HepG2 (cell line): ENCODE measurements at regions not wholly inside any gene's neighbourhood (a gene's known extent, or its start where the extent isn't known, plus 50 kb on each side); places are given as distances from the start of the nearest gene placed in this dataset.

Experiments used
- ATAC-seq: fragments of 200-7000 bp; cut with Tn5 transposase; 3 replicates; pipeline ENCODE4 v1.9.1; 2020; ENCODE audit warnings: mild to moderate bottlenecking, moderate library complexity
- BruUV-seq: library from RNA; stranded (reverse); fragments of 400-500 nt; replicated peaks from 2 replicates; lab custom pipeline; 2021; lab: Mats Ljungman, UMichigan
- CTCF ChIA-PET: fragments of 300-600 bp; formaldehyde crosslinking; extraction: SDS; loops from one replicate; lab custom pipeline; 2021; ENCODE audit warnings: low total read pairs, inconsistent platforms, low intra/inter-chr PET ratio; lab: Yijun Ruan, JAX
- POLR2A ChIA-PET: fragments of 350-600 bp; sonication (Branson Sonifier 250); formaldehyde crosslinking; loops from one replicate; lab custom pipeline; 2020; ENCODE audit warnings: antibody characterized with exemption, inconsistent platforms; lab: Yijun Ruan, JAX
- DNase-seq: peaks from one replicate; pipeline ENCODE4 v3.0.0-alpha.2; 2015; ENCODE audit warnings: low spot score
- FAIRE-seq: peaks from 3 replicates; lab custom pipeline; 2011; peaks lifted over from hg19 to GRCh38; lab: Jason Lieb, UNC
- H2AFZ ChIP-seq: one replicate; pipeline ENCODE4 v1.6.1; 2011; ENCODE audit warnings: low read length, inconsistent platforms
- H3K27ac ChIP-seq: fragments of 300-600 bp; 3 replicates; pipeline ENCODE4 v1.8.0; 2011; ENCODE audit warnings: mixed run types, mild to moderate bottlenecking, mixed read lengths, low read length, inconsistent platforms; ENCODE audit not compliant: insufficient read depth; ENCODE audit errors: extremely low read length
- H3K27me3 ChIP-seq, 2 experiments: fragments of 200-600 bp in 1 of 2; 2 replicates in 1 of 2; 3 replicates in 1 of 2; pipeline versions ENCODE4 v1.6.0 to v1.8.0; 2011; ENCODE audit warnings: low read length in 2 of 2, mild to moderate bottlenecking in 2 of 2, moderate library complexity in 2 of 2, inconsistent platforms in 1 of 2; ENCODE audit not compliant: insufficient read depth in 2 of 2, control insufficient read depth in 1 of 2
- H3K36me3 ChIP-seq, 2 experiments: fragments of 200-600 bp in 1 of 2; replicated peaks in 1 of 2; 2 replicates in 1 of 2; 3 replicates in 1 of 2; pipeline versions ENCODE4 v1.5.1 to v1.8.0; 2011; ENCODE audit warnings: low read length in 2 of 2, inconsistent platforms in 1 of 2; ENCODE audit not compliant: insufficient read depth in 2 of 2, control insufficient read depth in 1 of 2
- H3K4me1 ChIP-seq: 2 replicates; pipeline ENCODE4 v1.5.1; 2012; ENCODE audit warnings: low read length, inconsistent platforms; ENCODE audit not compliant: insufficient read depth
- H3K4me2 ChIP-seq: 2 replicates; pipeline ENCODE4 v1.6.0; 2011; ENCODE audit warnings: low read depth, low read length, inconsistent platforms
- H3K4me3 ChIP-seq, 3 experiments: fragments of 200-600 bp in 1 of 3; sonication (generic), shearing (Covaris generic) in 1 of 3; replicated peaks in 1 of 3; 2 replicates each; pipeline ENCODE4 v1.5.1; 2011 to 2016; ENCODE audit warnings: low read length in 3 of 3, inconsistent platforms in 2 of 3, low read depth in 2 of 3, mild to moderate bottlenecking in 2 of 3, control low read depth in 1 of 3, mixed read lengths in 1 of 3; ENCODE audit not compliant: insufficient read depth in 1 of 3
- H3K79me2 ChIP-seq: one replicate; pipeline ENCODE4 v1.6.1; 2011; ENCODE audit warnings: low read length, inconsistent platforms; ENCODE audit not compliant: insufficient read depth
- H3K9ac ChIP-seq: 2 replicates; pipeline ENCODE4 v1.6.0; 2011; ENCODE audit warnings: mild to moderate bottlenecking, low read depth, low read length, inconsistent platforms; ENCODE audit not compliant: insufficient read depth
- H3K9me3 ChIP-seq: 2 replicates; pipeline ENCODE4 v1.5.1; 2012; ENCODE audit warnings: mild to moderate bottlenecking, low read length
- H4K20me1 ChIP-seq: 2 replicates; pipeline ENCODE4 v1.6.0; 2011; ENCODE audit warnings: inconsistent platforms, mild to moderate bottlenecking, low read length, moderate library complexity; ENCODE audit not compliant: insufficient read depth
- KAT8 ChIP-seq: IDR thresholded peaks from 2 replicates; pipeline ENCODE4 v1.6.1; 2016; ENCODE audit warnings: missing genetic modification reagents, missing compliant biosample characterization
- KLF13 ChIP-seq: sonication (generic); formaldehyde crosslinking; IDR thresholded peaks from 2 replicates; pipeline ENCODE4 v1.4.0; 2020; ENCODE audit warnings: mild to moderate bottlenecking, missing genetic modification reagents
- SPEN ChIP-seq: sonication (generic); formaldehyde crosslinking; IDR thresholded peaks from 2 replicates; pipeline ENCODE4 v1.5.1; 2020; ENCODE audit warnings: low read depth, mild to moderate bottlenecking, missing genetic modification reagents
- THYN1 ChIP-seq: sonication (generic); formaldehyde crosslinking; IDR thresholded peaks from 2 replicates; pipeline ENCODE4 v1.8.1; 2023; ENCODE audit warnings: low read depth, mild to moderate bottlenecking, moderate library complexity, missing genetic modification reagents, borderline replicate concordance
- ZBTB44 ChIP-seq: sonication (generic); formaldehyde crosslinking; IDR thresholded peaks from 2 replicates; pipeline ENCODE4 v1.4.0; 2020; ENCODE audit warnings: missing genetic modification reagents
- ZNF234 ChIP-seq: sonication (generic); formaldehyde crosslinking; conservative IDR thresholded peaks from 2 replicates; pipeline ENCODE4 v1.5.1; 2020; ENCODE audit warnings: mild to moderate bottlenecking, missing genetic modification reagents
- ZNF326 ChIP-seq: sonication (generic); formaldehyde crosslinking; IDR thresholded peaks from 2 replicates; pipeline ENCODE4 v1.4.0; 2020; ENCODE audit warnings: missing genetic modification reagents, borderline replicate concordance
- ZNF430 ChIP-seq: sonication (generic); formaldehyde crosslinking; IDR thresholded peaks from 2 replicates; pipeline ENCODE4 v1.9.0; 2021; ENCODE audit warnings: mild to moderate bottlenecking, missing genetic modification reagents
- ZNF713 ChIP-seq: sonication (generic); formaldehyde crosslinking; IDR thresholded peaks from 2 replicates; pipeline ENCODE4 v1.4.0; 2020; ENCODE audit warnings: mild to moderate bottlenecking, missing genetic modification reagents
- WGBS: methylation state at CpG from one replicate; pipeline ENCODE4 v1.1.6; 2017; ENCODE audit warnings: low lambda C conversion rate; 5-methylcytosine and 5-hydroxymethylcytosine counted together
- in situ Hi-C: cut with HindIII; loops from 2 replicates; pipeline ENCODE4 v1.10.0; 2017; ENCODE audit warnings: low pct_unique_long_range_greater_than_20kb; ENCODE audit not compliant: extremely low pct_ligation_motif_present
- intact Hi-C: fragments of 100-400 bp; cut with micrococcal nuclease; formaldehyde crosslinking; loops from one replicate; pipeline ENCODE4 v1.10.0; 2022; ENCODE audit not compliant: unreplicated experiment
- TF ChIP-seq, protein P1 (sequence below): fragments of 450-650 bp; IDR thresholded peaks from 2 replicates; pipeline ENCODE4 v1.6.1; 2017
- TF ChIP-seq, protein P2 (sequence below): IDR thresholded peaks from 2 replicates; pipeline ENCODE4 v1.6.1; 2016; ENCODE audit warnings: low read depth, missing genetic modification reagents, missing compliant biosample characterization

DNA sequence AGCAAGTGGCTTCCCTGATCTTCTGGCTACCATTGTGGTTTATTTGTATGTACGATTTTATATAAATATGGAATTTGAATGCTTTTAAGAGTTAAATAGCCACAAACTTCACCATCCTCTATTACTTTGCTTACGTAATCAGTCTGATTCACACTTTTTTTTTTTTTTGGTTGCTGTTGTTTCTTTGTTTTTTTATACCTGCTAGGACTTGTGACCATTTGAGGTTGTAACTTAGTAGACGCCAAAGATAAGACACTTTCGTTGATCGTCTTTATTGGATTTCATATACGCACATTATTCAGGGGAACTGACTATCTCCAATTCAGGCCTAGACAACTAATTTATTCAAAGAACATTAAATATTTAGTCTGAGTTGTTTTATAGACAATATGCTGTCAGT lies 559.0 kb downstream of the CBLN4 start (continued):
- TF ChIP-seq ZNF713 (CRISPR knock-in tag) (no peak), KLF13 (CRISPR knock-in tag) (no peak)

DNA sequence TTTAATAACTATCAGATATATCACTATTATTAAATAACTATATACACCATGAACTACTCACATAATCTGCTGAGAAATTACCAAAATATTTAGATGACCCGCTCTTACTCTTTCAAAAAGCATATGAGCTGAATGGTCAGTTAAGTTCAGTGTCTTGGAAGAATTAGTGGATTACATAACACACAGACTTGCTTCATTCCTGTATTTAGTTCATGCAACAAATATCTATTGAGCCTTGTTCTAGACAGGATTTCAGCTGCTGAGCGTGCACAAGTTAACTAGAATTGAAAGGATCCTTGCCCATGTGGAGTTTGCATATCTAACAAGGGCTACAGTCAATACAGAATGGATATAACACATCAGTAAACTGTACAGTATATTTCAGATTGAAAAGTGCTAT lies 566.2 kb downstream of the CBLN4 start:
- FAIRE-seq (no peak), ATAC-seq (no peak), DNase-seq (no peak)
- Histone ChIP-seq H3K4me2 (no peak overlapping the region), H3K4me3 (no peak overlapping the region), H3K79me2 (no peaks in the 10 kb centered on the region), H3K9me3 (peaks cover 89% of the 10 kb centered on the region), H4K20me1 (no peaks in the 10 kb centered on the region), H3K9ac (no peak overlapping the region), H3K4me1 (no peaks in the 10 kb centered on the region), H3K27me3 (no peaks in the 10 kb centered on the region), H2AFZ (no peak overlapping the region), H3K27ac (no peak overlapping the region), H3K36me3 (no peaks in the 10 kb centered on the region)
- BruUV-seq = no TSS peak
- ChIA-PET CTCF (no interaction called here), POLR2A (no interaction called here)
- intact Hi-C loops (no loop called here), in situ Hi-C loops (no loop called here)
- WGBS = 18% methylated on average over 2 of the region's 2 CpGs
- TF ChIP-seq, protein P1, sequence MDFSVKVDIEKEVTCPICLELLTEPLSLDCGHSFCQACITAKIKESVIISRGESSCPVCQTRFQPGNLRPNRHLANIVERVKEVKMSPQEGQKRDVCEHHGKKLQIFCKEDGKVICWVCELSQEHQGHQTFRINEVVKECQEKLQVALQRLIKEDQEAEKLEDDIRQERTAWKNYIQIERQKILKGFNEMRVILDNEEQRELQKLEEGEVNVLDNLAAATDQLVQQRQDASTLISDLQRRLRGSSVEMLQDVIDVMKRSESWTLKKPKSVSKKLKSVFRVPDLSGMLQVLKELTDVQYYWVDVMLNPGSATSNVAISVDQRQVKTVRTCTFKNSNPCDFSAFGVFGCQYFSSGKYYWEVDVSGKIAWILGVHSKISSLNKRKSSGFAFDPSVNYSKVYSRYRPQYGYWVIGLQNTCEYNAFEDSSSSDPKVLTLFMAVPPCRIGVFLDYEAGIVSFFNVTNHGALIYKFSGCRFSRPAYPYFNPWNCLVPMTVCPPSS = no peak
- no peak for TF ChIP-seq ZNF234 (CRISPR knock-in tag)
- TF ChIP-seq ZNF430 (CRISPR knock-in tag) = no peak
- TF ChIP-seq THYN1 (CRISPR knock-in tag) = no peak
- no peak for TF ChIP-seq SPEN
- TF ChIP-seq ZNF326 = no peak
- TF ChIP-seq ZBTB44 (CRISPR knock-in tag) = no peak
- TF ChIP-seq, protein P2, sequence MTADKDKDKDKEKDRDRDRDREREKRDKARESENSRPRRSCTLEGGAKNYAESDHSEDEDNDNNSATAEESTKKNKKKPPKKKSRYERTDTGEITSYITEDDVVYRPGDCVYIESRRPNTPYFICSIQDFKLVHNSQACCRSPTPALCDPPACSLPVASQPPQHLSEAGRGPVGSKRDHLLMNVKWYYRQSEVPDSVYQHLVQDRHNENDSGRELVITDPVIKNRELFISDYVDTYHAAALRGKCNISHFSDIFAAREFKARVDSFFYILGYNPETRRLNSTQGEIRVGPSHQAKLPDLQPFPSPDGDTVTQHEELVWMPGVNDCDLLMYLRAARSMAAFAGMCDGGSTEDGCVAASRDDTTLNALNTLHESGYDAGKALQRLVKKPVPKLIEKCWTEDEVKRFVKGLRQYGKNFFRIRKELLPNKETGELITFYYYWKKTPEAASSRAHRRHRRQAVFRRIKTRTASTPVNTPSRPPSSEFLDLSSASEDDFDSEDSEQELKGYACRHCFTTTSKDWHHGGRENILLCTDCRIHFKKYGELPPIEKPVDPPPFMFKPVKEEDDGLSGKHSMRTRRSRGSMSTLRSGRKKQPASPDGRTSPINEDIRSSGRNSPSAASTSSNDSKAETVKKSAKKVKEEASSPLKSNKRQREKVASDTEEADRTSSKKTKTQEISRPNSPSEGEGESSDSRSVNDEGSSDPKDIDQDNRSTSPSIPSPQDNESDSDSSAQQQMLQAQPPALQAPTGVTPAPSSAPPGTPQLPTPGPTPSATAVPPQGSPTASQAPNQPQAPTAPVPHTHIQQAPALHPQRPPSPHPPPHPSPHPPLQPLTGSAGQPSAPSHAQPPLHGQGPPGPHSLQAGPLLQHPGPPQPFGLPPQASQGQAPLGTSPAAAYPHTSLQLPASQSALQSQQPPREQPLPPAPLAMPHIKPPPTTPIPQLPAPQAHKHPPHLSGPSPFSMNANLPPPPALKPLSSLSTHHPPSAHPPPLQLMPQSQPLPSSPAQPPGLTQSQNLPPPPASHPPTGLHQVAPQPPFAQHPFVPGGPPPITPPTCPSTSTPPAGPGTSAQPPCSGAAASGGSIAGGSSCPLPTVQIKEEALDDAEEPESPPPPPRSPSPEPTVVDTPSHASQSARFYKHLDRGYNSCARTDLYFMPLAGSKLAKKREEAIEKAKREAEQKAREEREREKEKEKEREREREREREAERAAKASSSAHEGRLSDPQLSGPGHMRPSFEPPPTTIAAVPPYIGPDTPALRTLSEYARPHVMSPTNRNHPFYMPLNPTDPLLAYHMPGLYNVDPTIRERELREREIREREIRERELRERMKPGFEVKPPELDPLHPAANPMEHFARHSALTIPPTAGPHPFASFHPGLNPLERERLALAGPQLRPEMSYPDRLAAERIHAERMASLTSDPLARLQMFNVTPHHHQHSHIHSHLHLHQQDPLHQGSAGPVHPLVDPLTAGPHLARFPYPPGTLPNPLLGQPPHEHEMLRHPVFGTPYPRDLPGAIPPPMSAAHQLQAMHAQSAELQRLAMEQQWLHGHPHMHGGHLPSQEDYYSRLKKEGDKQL (CRISPR knock-in tag) = no peak
- no peak for TF ChIP-seq KAT8 (CRISPR knock-in tag)
